Epithelial cell of esophagus (primary cell): ENCODE measurements at regions not wholly inside any gene's neighbourhood (a gene's known extent, or its start where the extent isn't known, plus 50 kb on each side); places are given as distances from the start of the nearest gene placed in this dataset.

Experiments used
- DNase-seq: peaks from one replicate; pipeline ENCODE4 v3.0.0; 2010; ENCODE audit warnings: low read depth
- H3K4me3 ChIP-seq: 2 replicates; pipeline ENCODE4 v1.5.1; 2011; ENCODE audit warnings: mild to moderate bottlenecking, low read length, control low read depth
- TF ChIP-seq, protein P1 (sequence below): IDR thresholded peaks from 2 replicates; pipeline ENCODE4 v1.5.1; 2011; ENCODE audit warnings: low read depth, mild to moderate bottlenecking, low read length, control low read depth, inconsistent platforms; ENCODE audit not compliant: insufficient read depth; ENCODE audit errors: missing control alignments

DNA sequence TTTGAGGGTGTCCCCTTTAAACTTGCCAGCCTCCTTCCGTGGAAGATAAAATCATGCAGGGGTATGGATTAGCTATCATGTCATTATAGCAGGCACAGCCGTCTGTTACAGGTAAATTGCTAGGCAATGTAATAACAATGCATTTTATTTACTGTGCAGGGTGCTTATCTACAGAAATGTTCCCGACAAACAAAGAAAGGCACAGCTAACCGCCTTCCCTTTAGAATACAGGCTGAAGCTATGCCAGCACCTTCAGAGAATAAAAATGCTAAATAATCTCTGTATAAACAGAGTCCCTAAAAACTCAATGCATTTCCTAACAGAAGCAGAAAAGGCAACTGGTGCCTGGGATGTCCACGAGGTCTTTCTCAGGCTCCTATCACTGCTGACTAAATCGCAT, 239.2 kb downstream of the SPTSSA start:
- DNase-seq, result no peak
- TF ChIP-seq, protein P1, sequence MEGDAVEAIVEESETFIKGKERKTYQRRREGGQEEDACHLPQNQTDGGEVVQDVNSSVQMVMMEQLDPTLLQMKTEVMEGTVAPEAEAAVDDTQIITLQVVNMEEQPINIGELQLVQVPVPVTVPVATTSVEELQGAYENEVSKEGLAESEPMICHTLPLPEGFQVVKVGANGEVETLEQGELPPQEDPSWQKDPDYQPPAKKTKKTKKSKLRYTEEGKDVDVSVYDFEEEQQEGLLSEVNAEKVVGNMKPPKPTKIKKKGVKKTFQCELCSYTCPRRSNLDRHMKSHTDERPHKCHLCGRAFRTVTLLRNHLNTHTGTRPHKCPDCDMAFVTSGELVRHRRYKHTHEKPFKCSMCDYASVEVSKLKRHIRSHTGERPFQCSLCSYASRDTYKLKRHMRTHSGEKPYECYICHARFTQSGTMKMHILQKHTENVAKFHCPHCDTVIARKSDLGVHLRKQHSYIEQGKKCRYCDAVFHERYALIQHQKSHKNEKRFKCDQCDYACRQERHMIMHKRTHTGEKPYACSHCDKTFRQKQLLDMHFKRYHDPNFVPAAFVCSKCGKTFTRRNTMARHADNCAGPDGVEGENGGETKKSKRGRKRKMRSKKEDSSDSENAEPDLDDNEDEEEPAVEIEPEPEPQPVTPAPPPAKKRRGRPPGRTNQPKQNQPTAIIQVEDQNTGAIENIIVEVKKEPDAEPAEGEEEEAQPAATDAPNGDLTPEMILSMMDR, result no peak
- H3K4me3 ChIP-seq, result no peak overlapping the region

DNA sequence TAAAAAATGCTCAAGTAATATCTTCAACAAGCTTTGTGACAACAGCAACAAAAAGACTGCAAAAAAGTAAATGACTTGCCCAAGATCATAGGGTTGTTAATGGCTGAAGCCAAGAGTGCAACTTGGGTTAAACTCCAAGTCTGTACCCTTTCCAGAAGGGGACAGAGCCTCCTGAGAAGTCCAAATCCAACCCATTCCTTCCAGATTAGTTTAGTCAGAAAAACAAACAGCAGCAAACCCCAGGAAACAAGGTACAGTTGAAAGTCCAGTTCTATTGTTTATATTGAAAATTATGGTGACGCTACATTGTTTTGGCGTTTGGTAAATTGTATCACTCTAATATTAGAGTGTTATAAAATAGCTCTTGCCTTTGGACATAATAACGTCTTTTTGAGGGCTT, 239.9 kb downstream of the SPTSSA start:
- TF ChIP-seq, protein P1, result no peak
- no peak for DNase-seq

DNA sequence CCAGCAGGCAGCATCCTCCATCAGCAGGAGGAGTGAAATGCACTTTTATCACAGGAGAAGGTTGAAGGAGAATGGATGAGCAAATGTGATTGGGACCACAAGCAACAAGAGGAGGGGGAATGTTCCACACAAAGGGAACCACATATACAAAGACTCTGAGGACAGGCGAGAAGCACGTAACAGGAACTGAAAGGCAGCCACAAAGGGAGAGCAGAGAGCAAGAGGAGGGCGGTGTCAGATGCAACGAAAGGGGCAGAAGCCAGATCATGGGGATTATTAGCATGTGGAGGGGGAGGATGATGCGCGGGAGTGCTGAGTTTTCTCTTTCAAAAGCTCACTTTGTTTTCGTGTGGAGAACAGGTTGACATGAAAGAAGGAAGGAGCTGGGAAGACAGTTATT, 241.1 kb downstream of the SPTSSA start:
- no peak overlapping the region for H3K4me3 ChIP-seq
- no peak for DNase-seq
- TF ChIP-seq, protein P1, result no peak

More for the DNA sequence above, 239.9 kb downstream of the SPTSSA start:
- no peak overlapping the region for H3K4me3 ChIP-seq

DNA sequence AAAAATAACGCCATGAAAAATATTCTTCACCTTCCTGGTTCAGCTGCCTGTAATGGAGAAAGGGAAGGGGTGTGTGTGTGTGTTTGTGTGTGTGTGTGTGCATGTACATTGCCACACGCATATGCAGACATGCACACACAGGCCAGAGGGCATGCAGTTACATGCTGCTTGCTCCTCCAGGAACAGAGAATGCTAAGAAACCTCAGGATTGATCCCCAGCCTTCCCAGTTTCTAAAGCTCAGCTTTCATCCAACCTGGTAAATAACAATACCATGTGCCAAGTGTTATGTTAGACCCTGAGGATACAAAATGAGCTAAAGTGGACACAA, 241.7 kb downstream of the SPTSSA start:
- H3K4me3 ChIP-seq, result no peak overlapping the region
- peak; percentile 75 for DNase-seq
- TF ChIP-seq, protein P1, result no peak

DNA sequence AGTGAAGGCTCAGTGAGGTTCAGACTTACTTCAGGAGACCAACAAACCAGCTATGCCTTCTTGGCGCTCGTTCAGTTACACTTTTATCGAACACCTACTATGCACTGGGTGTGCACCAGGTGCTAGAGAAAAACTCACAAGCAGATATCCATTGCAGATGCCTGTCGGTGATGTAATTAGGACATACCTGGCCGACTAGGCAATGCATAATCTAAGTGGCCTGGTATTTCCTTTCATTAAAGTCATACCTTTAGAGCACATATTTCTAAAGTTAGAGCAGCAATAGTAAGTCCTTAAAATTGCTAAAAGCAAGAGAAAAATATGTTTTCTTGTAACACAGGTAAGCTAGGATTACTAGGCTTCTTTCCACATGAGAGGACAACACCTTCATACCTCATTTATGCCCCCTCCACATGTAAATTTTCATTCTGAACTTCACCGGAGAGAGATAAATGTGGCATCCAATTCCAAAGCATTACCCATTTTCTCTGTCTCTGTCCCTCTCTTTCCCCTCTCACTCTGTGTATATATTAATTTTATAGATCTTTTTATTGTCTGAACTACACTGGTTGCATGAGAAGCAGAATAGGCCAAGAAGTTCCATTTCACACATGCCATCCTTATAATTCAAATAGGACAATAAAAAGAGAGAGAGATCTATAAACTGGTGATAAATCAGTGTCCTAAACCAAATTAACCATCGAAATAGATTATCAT, 242.2 kb downstream of the SPTSSA start:
- peak; percentile 84 for DNase-seq
- TF ChIP-seq, protein P1, result no peak
- H3K4me3 ChIP-seq, result no peak overlapping the region

DNA sequence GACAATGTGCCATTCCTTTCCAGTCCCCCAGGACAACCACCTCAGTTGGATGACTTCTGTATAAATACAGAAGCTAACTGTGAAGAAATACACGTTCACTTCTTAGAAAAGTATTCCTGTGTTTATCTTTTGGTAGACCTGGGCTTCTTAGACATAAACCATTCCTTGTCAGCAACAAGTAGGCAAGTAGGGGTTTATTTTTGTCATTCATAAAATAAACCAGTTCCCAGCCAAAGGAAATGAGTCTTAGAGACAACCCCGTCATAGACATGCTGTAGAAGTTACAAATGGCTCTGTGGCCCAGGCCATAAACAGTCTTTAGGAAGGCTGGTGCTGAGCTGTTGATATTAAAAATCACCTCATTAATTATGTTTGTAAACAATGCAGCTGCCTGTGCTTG, 243.2 kb downstream of the SPTSSA start:
- TF ChIP-seq, protein P1, result no peak
- H3K4me3 ChIP-seq, result no peak overlapping the region
- DNase-seq, result no peak

DNA sequence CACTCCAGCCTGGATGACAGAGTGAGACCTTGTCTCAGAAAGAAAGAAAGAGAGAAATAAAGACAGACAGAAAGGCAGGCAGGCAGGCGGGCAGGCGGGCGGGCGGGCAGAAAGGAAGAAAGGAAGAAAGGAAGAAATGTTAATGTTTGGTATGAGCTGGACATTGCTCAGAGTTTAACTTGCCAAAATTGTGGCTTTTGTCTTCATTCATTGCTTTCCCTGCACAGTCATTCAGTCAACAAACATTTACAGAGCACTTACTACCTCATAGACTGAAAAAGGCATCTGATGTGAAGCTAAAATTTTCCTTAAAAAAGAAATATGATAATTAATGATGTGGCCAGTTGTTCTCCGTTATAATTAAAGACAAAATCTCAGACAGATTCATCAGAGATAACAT, 247.1 kb downstream of the SPTSSA start:
- H3K4me3 ChIP-seq, result no peak overlapping the region
- TF ChIP-seq, protein P1, result no peak
- peak; percentile 59 for DNase-seq
